ENCODE measurements at regions not wholly inside any gene's neighbourhood (a gene's known extent, or its start where the extent isn't known, plus 50 kb on each side); places are given as distances from the start of the nearest gene placed in this dataset.

DNA sequence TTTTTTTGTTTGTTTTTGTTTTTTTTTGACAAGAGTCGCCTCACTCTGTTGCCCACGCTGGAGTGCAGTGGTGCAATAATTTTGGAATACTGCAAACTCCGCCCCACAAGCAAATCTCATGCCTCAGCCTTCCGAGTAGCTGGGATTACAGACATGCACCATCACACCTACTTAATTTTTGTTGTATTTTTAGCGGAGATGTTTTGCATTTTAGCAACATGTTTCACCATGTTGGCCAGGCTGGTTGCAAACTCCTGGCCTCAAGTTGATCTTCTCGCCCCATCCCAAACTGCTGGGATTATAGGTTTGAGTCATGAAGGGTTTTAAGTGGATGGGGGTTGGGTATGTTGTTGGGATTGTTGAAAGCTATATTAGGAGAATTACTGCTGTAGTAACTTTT, 270.9 kb upstream of the LCORL start:
- DNase-seq, result no peak

DNA sequence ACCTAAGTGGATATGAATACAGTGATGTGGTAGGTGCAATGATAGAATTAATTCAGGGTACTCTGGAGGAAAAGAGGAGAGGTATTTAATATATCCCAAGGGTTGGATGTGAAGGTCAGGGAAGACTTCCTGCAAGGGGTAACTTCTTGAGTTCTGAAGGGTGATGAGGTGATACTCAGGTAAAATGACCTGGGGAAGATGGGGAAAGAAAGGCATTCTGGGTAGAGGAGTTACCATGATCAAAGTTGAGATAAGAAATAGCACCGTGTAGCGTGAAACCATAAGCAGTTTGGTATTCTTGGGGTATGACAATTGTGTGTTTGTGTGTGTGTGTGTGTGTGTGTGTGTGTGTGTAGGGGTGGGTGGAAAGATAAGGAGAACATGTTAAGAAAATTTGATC, 270.4 kb upstream of the LCORL start:
- no peak for DNase-seq

DNA sequence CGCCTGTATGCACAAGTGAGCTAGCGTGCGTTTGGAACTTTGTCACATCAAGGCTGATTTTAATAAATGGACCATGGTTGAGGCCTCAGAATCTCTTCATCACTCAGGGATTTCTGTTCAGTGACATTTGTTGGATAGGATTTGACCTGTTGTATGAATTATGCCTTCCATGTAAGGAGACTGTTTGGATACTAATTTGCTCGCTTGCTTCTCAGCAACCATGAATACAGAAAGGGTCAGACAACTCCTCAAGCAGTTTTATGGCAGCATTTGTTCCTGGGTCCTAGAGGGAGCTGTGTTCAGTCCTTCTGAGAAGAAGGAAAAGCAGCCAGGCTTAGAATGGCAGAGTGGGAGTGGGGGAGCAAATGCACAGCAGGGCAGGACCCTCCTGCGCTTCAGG, 269.7 kb upstream of the LCORL start:
- no peak for DNase-seq

DNA sequence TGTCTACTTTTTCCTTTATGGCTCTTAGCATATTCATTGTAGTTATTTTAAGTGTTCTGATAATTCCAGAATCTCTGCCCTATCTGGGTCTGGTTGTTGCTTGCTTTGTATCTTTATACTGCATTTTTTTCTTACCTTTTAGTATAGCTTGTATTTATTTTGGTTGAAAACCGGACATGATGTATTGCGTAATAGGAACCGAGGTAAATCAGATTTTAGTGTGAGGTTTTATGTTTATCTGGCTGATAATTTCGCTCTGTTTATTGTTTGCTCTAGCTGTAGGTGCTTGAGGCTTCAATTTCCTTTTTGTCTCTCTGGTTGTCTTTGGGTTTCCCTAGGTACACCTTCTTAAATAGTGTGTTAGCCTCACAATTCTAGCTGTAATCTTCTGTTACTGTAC, 263.8 kb upstream of the LCORL start:
- no peak for DNase-seq

DNA sequence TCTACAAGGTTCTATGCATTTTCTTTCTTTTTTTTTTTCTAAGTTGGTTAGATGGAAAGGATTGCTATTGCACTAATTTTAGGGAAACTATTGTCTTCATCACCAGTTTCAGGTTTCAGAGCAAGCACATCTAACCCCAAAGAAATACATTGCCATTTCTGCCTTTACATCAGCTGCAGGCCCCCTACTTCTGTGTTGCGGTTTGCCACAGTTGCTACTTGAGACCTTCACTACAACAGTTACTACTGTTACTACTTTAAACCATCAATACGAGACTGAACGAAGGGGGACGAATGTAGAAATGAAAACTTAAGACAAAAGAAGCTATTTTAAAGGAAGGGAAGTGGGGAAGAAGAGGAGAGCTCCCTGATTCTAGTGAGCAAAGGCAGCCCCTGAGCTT, 256.7 kb upstream of the LCORL start:
- no peak for DNase-seq

DNA sequence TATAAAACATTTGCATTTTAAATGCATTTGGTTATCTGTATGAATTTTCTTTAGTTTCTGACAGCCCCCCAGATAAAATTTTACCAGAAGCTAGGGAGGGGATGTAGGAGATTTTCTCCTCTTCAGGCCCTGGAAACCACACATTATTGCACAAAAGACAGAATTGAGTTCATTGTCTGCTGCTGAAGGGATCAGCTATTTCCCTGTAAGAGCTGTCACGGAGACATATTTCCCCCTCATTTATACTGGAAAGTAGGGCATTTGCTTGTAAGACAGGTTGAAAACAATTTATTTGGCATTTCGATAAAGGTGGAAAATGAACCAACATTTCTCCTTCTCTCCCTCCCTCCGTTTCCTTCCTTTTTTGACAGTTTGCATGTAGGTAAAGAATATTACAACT, 241.3 kb upstream of the LCORL start:
- no peak for DNase-seq

DNA sequence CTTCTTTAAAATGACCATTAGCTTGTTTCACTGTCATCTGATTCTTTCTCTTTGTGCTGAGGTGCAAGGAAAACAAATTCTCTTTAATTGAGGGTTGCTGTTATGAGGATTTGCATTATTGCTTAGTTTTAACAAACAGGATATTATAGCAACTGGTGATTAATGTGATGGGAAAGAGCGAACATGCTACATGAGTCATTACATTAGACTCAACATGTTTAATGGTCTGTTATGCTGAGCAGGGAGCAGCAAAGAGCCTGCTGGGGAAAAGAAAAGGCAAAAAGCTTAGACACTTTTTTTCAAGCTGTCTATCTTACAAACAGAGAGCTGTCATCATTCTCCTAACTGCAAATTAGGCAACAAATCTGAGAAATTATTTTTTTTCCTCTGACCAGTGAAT, 230.5 kb upstream of the LCORL start:
- DNase-seq, result no peak

DNA sequence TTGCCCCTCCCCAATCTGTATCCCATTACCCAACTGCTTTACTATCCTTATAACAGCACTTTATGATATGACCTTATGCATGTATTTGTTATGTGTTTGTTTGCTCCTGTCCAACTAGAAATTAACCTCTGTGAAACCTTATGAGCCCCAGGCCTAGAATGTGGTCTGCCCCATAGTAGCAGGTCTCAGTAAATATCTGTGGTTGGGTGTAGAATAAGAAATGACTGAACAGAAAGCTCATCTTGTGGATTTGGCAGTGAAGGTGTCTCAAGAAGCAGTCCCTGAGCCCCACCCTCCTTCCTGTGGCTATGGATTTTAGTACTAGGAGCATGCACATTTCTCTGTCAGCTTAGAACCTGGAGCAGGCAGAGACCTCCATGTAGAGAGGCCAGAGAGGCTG, 229.0 kb upstream of the LCORL start:
- no peak for DNase-seq

DNA sequence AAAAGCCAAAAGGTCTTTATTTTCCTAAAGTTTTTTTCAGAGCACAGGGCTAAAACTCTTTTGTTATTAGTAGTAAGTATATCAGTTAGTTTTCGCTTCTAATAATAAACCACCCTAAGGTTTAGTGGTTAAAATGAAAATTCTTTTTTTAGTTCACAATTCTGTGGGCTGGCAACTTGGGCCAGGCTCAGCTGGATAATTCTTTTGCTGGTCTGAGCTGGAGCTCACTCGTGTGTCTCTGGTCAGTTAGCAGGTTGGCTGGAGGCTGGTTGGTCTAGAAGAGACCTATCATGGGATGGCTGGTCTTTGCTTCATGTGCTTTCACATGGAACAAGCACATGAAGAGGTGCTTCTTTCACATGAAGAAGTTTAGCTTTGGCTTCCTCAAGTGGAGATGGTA, 227.1 kb upstream of the LCORL start:
- no peak for DNase-seq

DNA sequence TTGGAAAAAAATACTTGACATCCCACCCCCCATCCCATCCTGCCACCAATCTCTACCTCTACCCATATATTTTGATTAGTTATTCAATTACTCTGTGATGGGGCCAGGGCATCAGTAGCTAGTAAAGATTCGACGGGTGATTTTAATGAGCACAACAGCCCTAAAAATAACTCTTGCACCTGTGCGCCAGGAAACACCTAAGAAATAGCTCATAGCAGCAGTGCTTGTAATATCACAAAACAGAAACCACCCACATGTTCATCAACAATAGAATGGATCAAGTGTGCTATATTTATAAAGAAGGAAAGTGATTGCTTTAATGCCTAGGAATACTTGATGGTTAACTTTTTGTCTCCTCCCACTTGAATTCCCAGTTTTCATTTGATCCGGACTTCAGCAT, 225.6 kb upstream of the LCORL start:
- DNase-seq, result no peak

DNA sequence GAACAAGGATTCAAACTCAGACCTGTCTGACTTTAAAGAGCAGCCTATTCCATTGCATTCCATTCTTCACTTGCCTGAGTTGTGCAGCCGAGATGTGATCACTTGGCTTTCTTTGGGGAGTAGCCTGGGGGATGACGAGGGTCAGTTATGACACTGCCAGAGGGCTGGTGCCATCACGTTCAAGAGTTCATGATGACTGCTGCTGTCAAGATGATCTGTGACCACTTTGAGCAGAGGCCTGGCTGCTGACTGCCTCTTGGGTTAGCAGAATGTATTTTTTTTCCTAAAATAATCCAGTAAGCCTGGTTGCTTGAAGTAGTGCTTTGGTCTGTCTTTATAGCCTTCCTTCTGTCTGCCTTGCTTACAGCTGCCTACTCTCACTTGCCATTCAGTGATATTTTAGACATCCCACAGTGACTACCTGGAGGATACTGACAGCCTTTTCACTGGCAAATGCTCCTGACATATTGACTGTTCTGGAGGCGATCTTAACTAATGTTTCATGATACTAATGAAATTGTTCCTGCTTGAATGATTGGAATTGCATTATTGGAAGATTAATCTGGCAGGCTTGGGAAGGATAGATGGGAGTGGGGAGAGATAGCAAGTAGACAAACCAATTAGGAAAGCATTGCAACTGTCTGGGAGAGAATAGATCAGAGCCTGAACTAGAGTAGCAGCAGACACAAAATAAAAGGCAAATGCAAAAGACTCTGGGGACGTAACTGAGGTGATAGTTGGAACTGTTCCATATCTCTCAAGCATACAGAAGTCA, 221.6 kb upstream of the LCORL start:
- DNase-seq, result no peak

DNA sequence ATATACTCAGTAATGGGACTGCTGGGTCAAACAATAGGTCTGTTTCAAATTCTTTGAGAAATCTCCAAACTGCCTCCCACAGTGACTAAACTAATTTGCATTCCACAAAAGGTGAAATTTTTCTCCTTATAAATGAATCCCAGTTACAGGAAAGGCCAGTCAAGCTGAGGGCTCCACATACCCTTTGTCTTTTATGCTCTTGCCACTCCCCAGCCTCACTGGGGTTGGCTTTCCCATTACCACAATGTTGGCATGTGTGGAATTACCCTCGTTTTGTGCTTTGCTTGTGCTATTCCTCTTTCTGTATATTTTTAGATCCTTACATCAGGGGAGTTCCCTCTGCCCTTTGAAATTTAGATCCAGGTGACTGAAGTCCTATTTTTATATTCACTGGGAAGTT, 220.2 kb upstream of the LCORL start:
- DNase-seq, result no peak

DNA sequence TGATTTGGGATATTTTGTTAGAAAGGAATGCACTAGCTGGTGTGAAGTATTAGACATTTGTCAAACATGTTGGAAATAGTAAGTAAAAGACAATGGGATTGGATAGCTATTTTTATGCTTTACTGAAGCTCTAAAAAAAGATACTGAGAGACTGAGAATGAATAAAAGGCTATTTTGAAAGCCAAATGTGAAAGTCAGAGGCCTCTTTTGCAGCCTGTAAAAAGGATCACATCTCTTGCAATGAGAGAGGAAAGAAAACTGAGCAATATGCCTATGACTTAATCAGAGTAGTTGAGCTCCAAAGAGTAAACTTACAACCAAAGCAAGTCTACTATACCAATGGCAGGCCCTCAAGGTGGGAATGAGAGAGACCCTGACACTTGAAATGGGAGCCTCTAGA, 212.6 kb upstream of the LCORL start:
- no peak for DNase-seq

DNA sequence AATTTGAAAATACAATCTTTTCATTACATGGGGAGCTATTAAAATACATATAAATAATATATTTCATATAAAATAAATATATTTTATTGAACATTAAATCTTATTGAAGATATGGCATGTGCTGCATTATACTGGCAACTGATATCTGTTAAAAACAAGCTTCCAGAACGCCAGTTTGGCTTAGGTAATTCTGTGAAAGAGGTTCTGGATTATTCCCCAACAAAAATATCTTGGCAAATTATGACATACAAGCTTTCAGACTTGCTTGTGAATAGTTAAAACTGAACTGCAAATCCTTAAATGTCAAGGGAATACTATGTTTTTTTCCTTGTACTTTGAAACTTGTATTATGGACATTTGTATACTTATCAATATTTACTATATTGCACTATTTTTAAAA, 210.2 kb upstream of the LCORL start:
- no peak for DNase-seq

DNA sequence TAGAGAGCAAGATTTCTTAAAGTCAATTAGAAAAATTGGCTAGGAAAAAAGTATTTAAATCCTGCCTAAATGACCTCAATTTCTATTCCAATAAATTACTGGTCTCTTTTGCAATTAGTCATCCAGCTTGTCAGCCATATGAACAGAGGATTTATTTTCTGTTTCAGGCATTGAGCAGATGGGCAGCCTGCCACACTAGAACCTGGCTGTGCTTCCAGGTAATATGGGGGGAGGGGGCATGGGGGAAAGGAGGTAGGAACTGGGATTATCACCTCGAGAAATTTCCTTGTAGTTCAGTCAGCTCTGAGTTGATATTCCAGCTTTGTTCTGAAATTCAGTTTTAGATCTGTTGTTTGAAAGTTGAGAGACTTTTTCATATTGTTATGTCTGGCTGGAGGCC, 206.3 kb upstream of the LCORL start:
- no peak for DNase-seq

DNA sequence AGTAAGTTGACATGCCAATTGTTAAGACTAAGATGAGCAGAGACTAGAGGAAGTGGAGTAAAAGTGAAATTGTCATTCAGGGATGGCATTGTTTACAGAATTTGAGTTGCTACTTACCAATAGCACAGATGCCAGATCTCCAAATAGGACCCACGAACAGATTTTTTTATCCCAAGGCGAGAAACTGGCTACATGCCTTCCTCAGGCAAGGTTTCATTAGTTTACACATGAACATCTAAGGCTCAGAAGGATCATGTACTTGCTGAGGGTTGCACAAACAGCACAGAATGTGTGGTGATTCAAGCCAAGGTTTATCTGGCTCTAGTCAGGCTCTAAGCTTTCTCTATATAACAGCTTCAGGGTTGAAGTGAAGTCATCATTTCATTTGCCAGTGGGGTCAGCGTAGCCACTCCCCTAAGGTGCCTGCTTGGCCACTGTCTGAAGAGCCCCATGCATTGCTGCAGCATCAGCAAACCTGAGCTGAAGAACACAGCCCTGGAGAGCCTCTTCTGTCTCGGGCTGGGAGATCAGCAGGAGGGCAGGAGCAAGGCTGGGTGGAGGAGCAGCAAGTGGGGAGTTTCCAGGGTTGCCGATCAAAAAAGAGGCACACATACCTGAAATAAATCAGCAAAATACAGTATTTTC, 193.0 kb upstream of the LCORL start:
- DNase-seq, result no peak

DNA sequence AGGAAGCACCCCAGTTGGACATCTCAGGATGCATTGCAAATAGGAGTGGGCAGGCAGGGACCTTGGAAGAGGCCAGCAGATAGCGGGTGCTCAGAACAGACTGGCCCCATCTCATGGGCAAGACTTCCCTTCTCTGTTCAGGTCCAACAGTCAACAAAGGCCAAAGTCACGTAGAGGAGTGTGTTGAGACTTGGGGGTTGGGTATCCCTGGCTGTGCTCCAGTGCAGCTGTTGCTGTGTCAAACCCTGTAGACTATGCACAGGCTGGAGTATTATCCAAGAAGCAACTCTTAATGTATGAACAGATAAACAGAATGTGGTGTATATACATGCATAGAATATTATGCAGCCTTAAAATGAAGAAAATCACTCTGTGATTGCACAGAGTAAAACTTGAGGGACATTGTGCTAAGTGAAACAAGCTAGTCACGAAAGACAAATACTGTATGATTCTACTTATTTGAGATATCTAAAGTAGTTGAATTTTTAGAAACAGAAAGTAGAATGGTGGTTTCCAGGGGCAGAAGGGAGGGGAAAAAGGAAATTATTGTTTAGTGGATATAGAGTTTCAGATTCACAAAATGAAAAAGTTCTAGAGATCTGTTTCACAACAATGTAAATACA, 192.1 kb upstream of the LCORL start:
- no peak for DNase-seq

DNA sequence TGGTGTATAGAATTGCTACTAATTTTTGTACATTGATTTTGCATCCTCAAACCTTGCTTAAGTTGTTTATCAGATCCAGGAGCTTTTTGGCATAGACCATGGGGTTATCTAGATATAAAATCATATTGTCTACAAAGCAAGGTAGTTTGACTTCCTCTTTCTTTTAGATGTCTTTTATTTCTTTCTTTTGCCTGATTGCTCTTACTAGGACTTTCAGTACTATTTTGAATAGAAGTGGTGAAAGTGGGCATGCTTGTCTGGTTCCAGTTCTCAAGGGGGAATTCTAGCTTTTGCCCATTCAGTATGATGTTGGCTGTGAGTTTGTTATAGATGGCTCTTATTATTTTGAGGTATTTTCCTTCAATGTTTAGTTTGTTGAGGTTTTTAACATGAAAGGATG, 187.9 kb upstream of the LCORL start:
- DNase-seq, result no peak

DNA sequence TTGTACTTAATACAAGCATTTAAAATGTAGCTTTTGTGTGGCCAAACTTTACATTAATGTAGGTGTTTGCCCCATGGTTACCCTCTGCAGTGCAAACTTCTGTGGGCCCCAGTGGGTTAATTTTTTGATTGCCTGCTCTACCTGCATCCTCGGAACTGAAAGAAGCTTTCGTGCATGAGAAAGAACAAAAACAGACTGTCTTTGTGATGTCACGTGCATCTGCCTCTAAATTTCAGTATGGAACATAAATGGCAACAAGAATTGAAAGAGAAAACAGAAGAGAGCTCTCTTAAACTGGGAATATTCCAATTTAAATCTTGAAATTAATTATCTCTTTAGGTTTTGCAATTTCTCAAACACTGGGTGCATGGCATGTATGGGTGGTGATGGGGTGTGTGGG, 182.4 kb upstream of the LCORL start:
- no peak for DNase-seq

DNA sequence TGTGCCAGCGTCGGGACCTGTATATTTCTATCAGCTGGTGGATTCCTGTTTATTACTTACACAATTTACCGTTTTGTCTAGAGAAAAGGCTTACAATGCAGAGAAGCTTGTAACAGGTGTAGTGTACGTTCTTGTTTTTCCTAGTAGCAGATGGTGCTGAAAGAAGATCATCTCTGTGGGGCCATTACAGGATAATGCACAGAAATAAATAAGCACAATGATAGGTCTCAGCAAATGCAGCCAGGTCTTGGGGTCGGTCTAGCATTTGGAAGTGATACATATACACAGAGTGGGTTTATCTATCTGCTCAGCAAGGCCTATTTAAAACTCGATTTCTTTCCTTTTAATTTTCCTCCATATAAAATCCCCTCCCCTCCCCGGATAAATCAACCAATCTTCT, 180.9 kb upstream of the LCORL start:
- DNase-seq, result no peak

DNA sequence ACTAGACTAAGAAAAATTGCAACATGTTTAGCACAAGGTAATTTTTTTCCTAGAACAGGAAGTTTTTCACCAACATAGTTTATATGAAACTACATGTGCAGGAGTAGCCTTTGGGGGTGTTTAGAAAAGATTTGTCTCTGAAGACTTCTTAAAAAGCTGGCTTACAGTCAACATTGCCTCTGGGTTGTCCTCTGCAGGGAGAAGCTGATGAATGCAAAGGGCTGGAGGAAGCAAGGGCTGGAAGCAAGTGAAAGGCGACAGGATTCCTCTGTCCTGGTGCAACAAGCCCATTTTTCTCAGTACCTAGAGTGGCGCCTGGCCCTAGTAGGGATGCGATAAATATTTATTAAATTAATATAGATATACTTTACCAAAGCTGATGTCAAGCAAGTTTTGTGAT, 180.3 kb upstream of the LCORL start:
- no peak for DNase-seq

DNA sequence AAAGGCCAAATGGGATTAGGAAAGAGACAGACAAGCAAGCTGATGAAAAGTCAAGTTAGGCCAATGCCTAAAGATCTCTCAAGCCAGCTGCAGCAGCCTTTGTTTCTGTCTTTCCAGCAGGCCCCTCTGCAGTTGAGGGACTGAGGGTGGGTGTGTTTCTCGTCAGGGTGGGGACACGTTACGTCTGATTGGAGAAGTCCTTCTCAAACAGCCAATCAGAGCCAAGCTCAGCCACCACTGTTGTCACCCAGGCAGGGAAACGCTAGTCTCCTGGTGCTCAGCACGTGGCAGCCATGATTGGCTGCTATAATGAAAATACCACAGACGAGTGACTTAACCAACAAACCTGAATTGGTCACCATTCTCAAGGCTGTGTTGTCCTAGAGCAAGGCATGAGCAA, 177.1 kb upstream of the LCORL start:
- DNase-seq, result no peak

DNA sequence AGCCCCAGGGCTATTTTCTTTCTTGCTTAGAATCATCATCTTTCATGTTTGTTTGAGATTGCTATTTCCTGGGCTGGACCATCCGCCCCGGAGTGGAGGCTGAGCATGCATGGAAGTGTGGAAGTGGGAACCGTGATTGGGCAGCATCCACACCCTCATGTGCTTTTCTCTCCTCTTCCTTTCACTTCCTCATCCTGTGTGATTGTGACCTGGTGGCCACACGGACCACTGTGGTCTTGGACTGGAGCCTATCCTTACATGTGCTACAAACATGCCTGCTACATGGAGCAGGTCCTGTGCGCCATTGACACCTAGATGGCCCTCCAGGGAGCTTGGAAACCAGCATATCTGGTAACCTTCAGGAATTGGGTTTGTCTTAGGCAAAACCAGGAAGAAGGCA, 175.9 kb upstream of the LCORL start:
- DNase-seq, result no peak

DNA sequence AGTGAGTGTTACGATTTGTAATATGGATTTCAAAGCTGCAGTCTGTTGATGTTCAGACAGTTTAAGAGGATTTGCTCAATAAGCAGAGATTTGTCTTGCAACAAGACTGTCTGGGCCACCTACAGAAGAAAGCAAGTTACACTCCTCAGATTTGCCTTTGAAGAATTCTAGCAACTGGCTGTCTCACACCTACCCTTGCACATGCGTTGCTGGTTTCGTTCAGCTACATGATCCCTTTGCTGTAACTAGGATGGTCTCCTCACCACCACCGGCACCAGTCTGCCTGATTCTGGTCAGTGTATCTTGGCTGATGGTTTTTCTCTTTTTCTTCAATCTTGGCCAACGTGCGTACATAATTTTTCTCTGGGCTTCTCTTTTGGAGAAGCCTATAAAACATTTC, 172.7 kb upstream of the LCORL start:
- DNase-seq, result no peak

DNA sequence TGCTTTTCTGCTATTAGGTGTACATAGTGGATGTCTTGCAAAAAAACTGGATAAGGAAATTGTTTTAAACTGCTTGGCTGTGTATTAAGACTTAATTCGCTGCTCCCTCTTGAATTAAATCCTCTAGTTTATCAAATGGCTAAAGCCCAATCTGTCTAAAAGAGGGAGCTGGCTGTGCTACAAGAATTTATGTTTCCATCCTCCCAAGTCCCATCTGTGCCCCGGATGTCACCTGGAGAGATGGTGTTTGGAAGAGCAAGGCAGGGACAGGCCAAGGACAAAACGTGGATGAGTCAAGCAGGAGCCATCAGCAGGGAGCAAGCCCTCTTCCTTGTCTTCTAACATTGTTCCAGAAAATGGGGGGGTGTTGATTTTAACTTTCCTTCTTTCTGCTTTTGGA, 171.3 kb upstream of the LCORL start:
- no peak for DNase-seq

Data from fibroblast of skin of right quadriceps (primary cell).